Trophoblast cell (in vitro differentiated cells and primary cell): ENCODE measurements at regions not wholly inside any gene's neighbourhood (a gene's known extent, or its start where the extent isn't known, plus 50 kb on each side); places are given as distances from the start of the nearest gene placed in this dataset.

Experiments used
- DNase-seq, 2 donors: peaks; one replicate each; pipeline ENCODE4 v3.0.0-alpha.2; 2016
- H2AFZ ChIP-seq: 2 replicates; pipeline ENCODE4 v1.6.1; 2013; ENCODE audit warnings: low read length, moderate library complexity, mild to moderate bottlenecking; ENCODE audit not compliant: insufficient read depth, poor library complexity
- H2AK5ac ChIP-seq: 2 replicates; pipeline ENCODE4 v1.6.1; 2013; ENCODE audit warnings: mild to moderate bottlenecking, low read length
- H2BK120ac ChIP-seq: 2 replicates; pipeline ENCODE4 v1.6.1; 2013; ENCODE audit warnings: low read length, mild to moderate bottlenecking, moderate library complexity; ENCODE audit not compliant: insufficient read depth, poor library complexity
- H2BK12ac ChIP-seq: 2 replicates; pipeline ENCODE4 v1.6.1; 2013; ENCODE audit warnings: mild to moderate bottlenecking, low read length, moderate library complexity
- H2BK5ac ChIP-seq: 2 replicates; pipeline ENCODE4 v1.6.1; 2013; ENCODE audit warnings: low read length, low read depth, moderate library complexity, mild to moderate bottlenecking; ENCODE audit not compliant: poor library complexity
- H3K14ac ChIP-seq: 2 replicates; pipeline ENCODE4 v1.6.1; 2013; ENCODE audit warnings: mild to moderate bottlenecking, low read length
- H3K18ac ChIP-seq: 2 replicates; pipeline ENCODE4 v1.6.1; 2013; ENCODE audit warnings: mild to moderate bottlenecking, low read length
- H3K23ac ChIP-seq: 2 replicates; pipeline ENCODE4 v1.6.1; 2013; ENCODE audit warnings: low read length
- H3K27ac ChIP-seq: 2 replicates; pipeline ENCODE4 v1.5.1; 2013; ENCODE audit warnings: low read depth, mild to moderate bottlenecking, inconsistent platforms, low read length, moderate library complexity
- H3K27me3 ChIP-seq: 2 replicates; pipeline ENCODE4 v1.6.1; 2013; ENCODE audit warnings: inconsistent platforms, mild to moderate bottlenecking, low read length, moderate library complexity; ENCODE audit not compliant: insufficient read depth
- H3K36me3 ChIP-seq, 2 experiments: 1 replicate in 1 of 2; 2 replicates in 1 of 2; pipeline ENCODE4 v1.6.1; 2013; ENCODE audit warnings: low read length in 2 of 2, mild to moderate bottlenecking in 2 of 2, moderate library complexity in 1 of 2; ENCODE audit not compliant: insufficient read depth in 2 of 2, control insufficient read depth in 1 of 2
- H3K4ac ChIP-seq: 2 replicates; pipeline ENCODE4 v1.6.1; 2013; ENCODE audit warnings: low read depth, mild to moderate bottlenecking, low read length, moderate library complexity
- H3K4me1 ChIP-seq, 2 experiments: 1 replicate in 1 of 2; 2 replicates in 1 of 2; pipeline ENCODE4 v1.6.1; 2013; ENCODE audit warnings: low read length in 2 of 2, mild to moderate bottlenecking in 2 of 2, moderate library complexity in 1 of 2; ENCODE audit not compliant: insufficient read depth in 2 of 2, control insufficient read depth in 1 of 2
- H3K4me2 ChIP-seq: 2 replicates; pipeline ENCODE4 v1.6.1; 2013; ENCODE audit warnings: inconsistent platforms, mild to moderate bottlenecking, low read length, moderate library complexity
- H3K4me3 ChIP-seq: 2 replicates; pipeline ENCODE4 v1.5.1; 2013; ENCODE audit warnings: mild to moderate bottlenecking, low read depth, low read length, inconsistent platforms
- H3K79me1 ChIP-seq: one replicate; pipeline ENCODE4 v1.6.1; 2013; ENCODE audit warnings: low read length
- H3K79me2 ChIP-seq: 2 replicates; pipeline ENCODE4 v1.6.1; 2013; ENCODE audit warnings: low read length, mild to moderate bottlenecking; ENCODE audit not compliant: control insufficient read depth, insufficient read depth, poor library complexity
- H3K9ac ChIP-seq: 2 replicates; pipeline ENCODE4 v1.6.1; 2013; ENCODE audit warnings: mild to moderate bottlenecking, low read length
- H3K9me3 ChIP-seq: 2 replicates; pipeline ENCODE4 v1.6.1; 2013; ENCODE audit warnings: low read depth, mild to moderate bottlenecking, control low read depth, inconsistent platforms, low read length; ENCODE audit not compliant: insufficient read depth
- H4K12ac ChIP-seq: 2 replicates; pipeline ENCODE4 v1.6.1; 2013; ENCODE audit warnings: low read depth, mild to moderate bottlenecking, low read length, moderate library complexity
- H4K8ac ChIP-seq: 2 replicates; pipeline ENCODE4 v1.6.1; 2013; ENCODE audit warnings: low read depth, mild to moderate bottlenecking, low read length, moderate library complexity
- H4K91ac ChIP-seq: one replicate; pipeline ENCODE4 v1.6.1; 2013; ENCODE audit warnings: low read depth, mild to moderate bottlenecking, low read length, moderate library complexity
- WGBS: extraction: QIAGEN DNeasy Blood & Tissue Kit; methylation state at CpG from one replicate; pipeline ENCODE4 v1.1.7; 2013; ENCODE audit warnings: missing lambda C conversion rate; ENCODE audit not compliant: insufficient read length, insufficient coverage; ENCODE audit errors: extremely low coverage; 5-methylcytosine and 5-hydroxymethylcytosine counted together

DNA sequence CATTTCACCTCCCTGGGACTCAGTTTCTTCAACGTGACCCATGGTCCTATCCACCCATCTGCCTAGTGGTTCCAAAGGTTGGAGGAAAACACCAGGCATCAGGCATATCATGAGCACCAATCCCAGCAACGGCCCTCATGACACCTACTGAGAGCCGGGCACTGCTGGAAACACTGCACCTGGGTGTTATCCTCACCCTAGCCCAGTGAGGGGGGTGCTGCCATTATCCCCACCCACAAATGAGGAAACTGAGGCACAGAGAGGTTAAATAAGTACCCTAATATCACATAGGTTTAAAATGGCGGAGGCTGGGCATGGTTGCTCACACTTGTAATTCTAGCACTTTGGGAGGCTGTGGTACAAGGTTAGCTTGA is 206.9 kb downstream of the MATN1 start:
- Histone ChIP-seq H3K18ac (no peak overlapping the region), H2BK5ac (no peak overlapping the region), H3K4ac (no peak overlapping the region), H4K91ac (no peak overlapping the region), H3K27ac (no peak overlapping the region), H3K36me3 (no peaks in the 10 kb centered on the region), H3K4me2 (no peak overlapping the region), H2AFZ (no peak overlapping the region), H3K9me3 (peaks cover 5% of the 10 kb centered on the region), H3K4me3 (no peak overlapping the region), H3K23ac (no peak overlapping the region), H2AK5ac (no peak overlapping the region), H2BK12ac (no peak overlapping the region), H3K79me1 (no peaks in the 10 kb centered on the region), H3K4me1 (peaks cover 0 to 1% of the 10 kb centered on the region in 2 experiments), H3K27me3 (no peaks in the 10 kb centered on the region), H4K12ac (no peak overlapping the region), H3K9ac (no peak overlapping the region), H4K8ac (no peak overlapping the region), H3K14ac (no peak overlapping the region), H3K79me2 (no peaks in the 10 kb centered on the region), H2BK120ac (no peak overlapping the region)
- no peak for DNase-seq
- no CpG with 5 or more reads among the region's 4 CpGs for WGBS

DNA sequence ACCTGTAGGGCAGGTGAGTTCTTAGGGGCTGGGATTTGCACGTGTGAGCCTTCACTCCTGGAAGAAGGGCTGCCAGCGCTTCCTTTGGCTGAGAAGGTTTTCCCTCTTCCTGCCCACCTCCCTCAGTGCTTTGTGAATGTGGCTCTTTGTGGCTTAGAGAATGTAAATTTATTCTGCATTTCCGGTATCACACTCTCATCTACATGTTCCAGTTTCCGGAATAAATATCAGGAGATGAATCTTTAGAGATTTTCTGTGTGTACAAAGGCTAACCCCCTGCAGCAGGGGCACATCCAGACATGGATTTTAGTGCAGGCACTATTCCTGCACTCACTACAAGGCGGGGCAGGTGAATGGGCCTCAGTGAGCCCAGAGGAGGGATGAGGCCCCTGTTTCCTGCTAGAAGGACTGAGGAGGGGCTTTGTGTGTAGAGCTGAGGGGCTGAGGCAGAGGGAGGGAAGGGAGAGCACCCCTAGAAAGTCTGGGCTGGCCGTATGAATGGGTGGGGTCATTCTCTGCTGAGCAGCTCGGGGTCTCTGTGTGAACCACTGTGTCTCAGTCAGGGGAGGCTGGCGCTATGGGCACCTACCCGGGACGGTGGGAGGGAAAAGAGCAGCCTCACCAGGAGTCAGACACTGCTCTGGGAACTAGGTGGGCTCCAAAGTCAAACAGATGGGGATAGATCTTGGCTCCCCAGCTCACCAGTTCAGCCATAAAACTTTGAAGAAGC is 207.5 kb downstream of the MATN1 start:
- no peak overlapping the region for H3K9ac ChIP-seq
- H3K27me3 ChIP-seq = no peaks in the 10 kb centered on the region
- H3K18ac ChIP-seq = no peak overlapping the region
- H2BK120ac ChIP-seq = no peak overlapping the region
- H3K4me2 ChIP-seq = no peak overlapping the region
- no peak overlapping the region for H4K8ac ChIP-seq
- H3K36me3 ChIP-seq = no peaks in the 10 kb centered on the region
- no peak overlapping the region for H2BK12ac ChIP-seq
- no peaks in the 10 kb centered on the region for H3K79me1 ChIP-seq
- no peak overlapping the region for H3K4ac ChIP-seq
- peaks cover 0 to 1% of the 10 kb centered on the region in 2 experiments for H3K4me1 ChIP-seq
- WGBS = no CpG with 5 or more reads among the region's 10 CpGs
- H2BK5ac ChIP-seq = no peak overlapping the region
- no peak overlapping the region for H3K23ac ChIP-seq
- H3K4me3 ChIP-seq = no peak overlapping the region
- no peak for DNase-seq
- no peak overlapping the region for H3K27ac ChIP-seq
- no peak overlapping the region for H4K91ac ChIP-seq
- no peak overlapping the region for H3K14ac ChIP-seq
- H4K12ac ChIP-seq = no peak overlapping the region
- H3K79me2 ChIP-seq = no peaks in the 10 kb centered on the region
- H2AK5ac ChIP-seq = no peak overlapping the region
- H3K9me3 ChIP-seq = peaks cover 5% of the 10 kb centered on the region
- H2AFZ ChIP-seq = no peak overlapping the region

DNA sequence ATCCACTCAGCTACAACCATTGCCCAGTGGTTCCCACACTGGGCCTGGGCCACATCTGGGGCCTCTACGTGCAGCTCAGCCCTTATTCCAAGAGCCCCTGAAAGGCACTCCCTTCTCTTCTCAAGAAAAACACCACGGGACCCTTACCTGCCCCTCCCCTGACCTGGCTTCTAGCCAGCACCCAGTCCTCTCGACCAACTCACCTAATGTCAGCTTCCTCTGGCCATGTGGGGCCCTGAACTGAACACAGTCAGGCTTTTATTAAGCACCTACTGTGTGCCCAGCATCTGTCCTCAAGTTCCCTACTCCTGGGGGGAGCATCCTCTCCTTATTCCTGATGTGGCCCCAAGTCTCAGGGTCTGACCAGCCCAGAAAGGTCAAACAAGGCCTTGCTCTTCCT is 208.4 kb downstream of the MATN1 start:
- no peak overlapping the region for H3K4me3 ChIP-seq
- H3K36me3 ChIP-seq = no peaks in the 10 kb centered on the region
- H3K4me1 ChIP-seq = peaks cover 0 to 1% of the 10 kb centered on the region in 2 experiments
- H3K27ac ChIP-seq = no peak overlapping the region
- H3K23ac ChIP-seq = no peak overlapping the region
- no peak overlapping the region for H3K14ac ChIP-seq
- no peak overlapping the region for H3K18ac ChIP-seq
- H2AFZ ChIP-seq = no peak overlapping the region
- H4K91ac ChIP-seq = no peak overlapping the region
- no peaks in the 10 kb centered on the region for H3K79me2 ChIP-seq
- no peak overlapping the region for H3K4ac ChIP-seq
- H3K27me3 ChIP-seq = no peaks in the 10 kb centered on the region
- no peak overlapping the region for H4K12ac ChIP-seq
- H3K4me2 ChIP-seq = no peak overlapping the region
- no peak overlapping the region for H2BK5ac ChIP-seq
- H2BK120ac ChIP-seq = no peak overlapping the region
- no peak overlapping the region for H4K8ac ChIP-seq
- H3K79me1 ChIP-seq = no peaks in the 10 kb centered on the region
- WGBS = no CpG with 5 or more reads among the region's 3 CpGs
- H3K9ac ChIP-seq = no peak overlapping the region
- H2AK5ac ChIP-seq = no peak overlapping the region
- H2BK12ac ChIP-seq = no peak overlapping the region
- H3K9me3 ChIP-seq = peaks cover 5% of the 10 kb centered on the region
- no peak for DNase-seq

GRCh38 chr1:30514137-30514654 is 209.2 kb downstream of the MATN1 start:
- H3K4me1 ChIP-seq = peaks cover 0 to 1% of the 10 kb centered on the region in 2 experiments
- H3K9me3 ChIP-seq = peaks cover 5% of the 10 kb centered on the region
- H3K79me1 ChIP-seq = no peaks in the 10 kb centered on the region
- H2AFZ ChIP-seq = no peak overlapping the region
- no peak overlapping the region for H3K4ac ChIP-seq
- no peak overlapping the region for H3K4me3 ChIP-seq
- no peak overlapping the region for H3K4me2 ChIP-seq
- DNase-seq = no peak
- no peak overlapping the region for H3K23ac ChIP-seq
- no peak overlapping the region for H3K27ac ChIP-seq
- no CpG with 5 or more reads among the region's 6 CpGs for WGBS
- H3K79me2 ChIP-seq = no peaks in the 10 kb centered on the region
- H4K12ac ChIP-seq = no peak overlapping the region
- no peak overlapping the region for H4K91ac ChIP-seq
- no peak overlapping the region for H2BK5ac ChIP-seq
- H3K14ac ChIP-seq = no peak overlapping the region
- H4K8ac ChIP-seq = no peak overlapping the region
- H3K9ac ChIP-seq = no peak overlapping the region
- H2BK12ac ChIP-seq = no peak overlapping the region
- no peak overlapping the region for H3K18ac ChIP-seq
- no peaks in the 10 kb centered on the region for H3K36me3 ChIP-seq
- H2BK120ac ChIP-seq = no peak overlapping the region
- no peaks in the 10 kb centered on the region for H3K27me3 ChIP-seq
- H2AK5ac ChIP-seq = no peak overlapping the region
